ENCODE measurements at regions not wholly inside any gene's neighbourhood (a gene's known extent, or its start where the extent isn't known, plus 50 kb on each side); places are given as distances from the start of the nearest gene placed in this dataset.

- TF ChIP-seq CTCF (IDR thresholded peaks at IDR 0.05; ENCODE audit: insufficient read depth, low read length) (no peak), GABPA (IDR thresholded peaks at IDR 0.05; ENCODE audit: low read depth) (no peak)
Observed at GRCh38 chr6:130632897-130633296, 194.3 kb upstream of the SMLR1 start.
